Muscle of leg (tissue), 3 donors: ENCODE measurements at regions not wholly inside any gene's neighbourhood (a gene's known extent, or its start where the extent isn't known, plus 50 kb on each side); places are given as distances from the start of the nearest gene placed in this dataset.

Experiments
- DNase-seq: peaks from one replicate; pipeline ENCODE4 v3.0.0; 2013
- H3K27ac ChIP-seq: one replicate; pipeline ENCODE4 v1.5.1; 2013; ENCODE audit warnings: mild to moderate bottlenecking, low read length, control low read depth
- H3K27me3 ChIP-seq: one replicate; pipeline ENCODE4 v1.6.1; 2013; ENCODE audit warnings: low read length; ENCODE audit not compliant: control insufficient read depth, insufficient read depth
- H3K36me3 ChIP-seq: one replicate; pipeline ENCODE4 v1.6.1; 2013; ENCODE audit warnings: low read length; ENCODE audit not compliant: control insufficient read depth, insufficient read depth
- H3K4me1 ChIP-seq: one replicate; pipeline ENCODE4 v1.6.1; 2013; ENCODE audit warnings: low read length; ENCODE audit not compliant: control insufficient read depth, insufficient read depth
- H3K4me3 ChIP-seq: one replicate; pipeline ENCODE4 v1.5.1; 2013; ENCODE audit warnings: low read length, control low read depth
- H3K9me3 ChIP-seq: replicated peaks from 2 replicates; pipeline ENCODE4 v1.6.1; 2013; ENCODE audit warnings: low read depth, low read length; ENCODE audit not compliant: control insufficient read depth
- WGBS: methylation state at CpG from one replicate; pipeline ENCODE4 v1.1.5; 2013; ENCODE audit warnings: missing lambda C conversion rate; ENCODE audit not compliant: insufficient coverage; 5-methylcytosine and 5-hydroxymethylcytosine counted together

- Histone ChIP-seq H3K4me3 (no peak overlapping the region), H3K9me3 (no peaks in the 10 kb centered on the region), H3K36me3 (no peaks in the 10 kb centered on the region), H3K4me1 (no peaks in the 10 kb centered on the region), H3K27ac (no peak overlapping the region), H3K27me3 (no peaks in the 10 kb centered on the region)
- WGBS: no CpG with 5 or more reads among the region's 2 CpGs
- no peak for DNase-seq
These were observed 682.4 kb downstream of the UQCRFS1 start for GRCh38 chr19:28530406-28531035.

- Histone ChIP-seq H3K9me3 (no peaks in the 10 kb centered on the region), H3K4me3 (no peak overlapping the region), H3K36me3 (no peaks in the 10 kb centered on the region), H3K27me3 (no peaks in the 10 kb centered on the region), H3K4me1 (no peaks in the 10 kb centered on the region), H3K27ac (no peak overlapping the region)
- no CpG with 5 or more reads among the region's 2 CpGs for WGBS
- DNase-seq: no peak
These were observed 686.9 kb downstream of the UQCRFS1 start for GRCh38 chr19:28526038-28526437.

GRCh38 chr19:28523619-28524018 lies 689.3 kb downstream of the UQCRFS1 start:
- H3K36me3 ChIP-seq: no peaks in the 10 kb centered on the region
- H3K9me3 ChIP-seq: no peaks in the 10 kb centered on the region
- DNase-seq: no peak
- H3K27ac ChIP-seq: no peak overlapping the region
- H3K27me3 ChIP-seq: no peaks in the 10 kb centered on the region
- WGBS: 40% methylated on average over 1 of the region's 4 CpGs
- H3K4me3 ChIP-seq: no peak overlapping the region
- H3K4me1 ChIP-seq: no peaks in the 10 kb centered on the region

- WGBS: 82% methylated on average over 6 of the region's 8 CpGs
- H3K27ac ChIP-seq: no peak overlapping the region
- H3K4me1 ChIP-seq: no peaks in the 10 kb centered on the region
- H3K27me3 ChIP-seq: no peaks in the 10 kb centered on the region
- H3K4me3 ChIP-seq: no peak overlapping the region
- no peaks in the 10 kb centered on the region for H3K36me3 ChIP-seq
- H3K9me3 ChIP-seq: no peaks in the 10 kb centered on the region
- DNase-seq: no peak
These were observed 690.4 kb downstream of the UQCRFS1 start for GRCh38 chr19:28522545-28522922.

GRCh38 chr19:28521614-28522544 lies 691.1 kb downstream of the UQCRFS1 start:
- Histone ChIP-seq H3K27ac (no peak overlapping the region), H3K27me3 (no peaks in the 10 kb centered on the region), H3K9me3 (no peaks in the 10 kb centered on the region), H3K4me3 (no peak overlapping the region), H3K36me3 (no peaks in the 10 kb centered on the region), H3K4me1 (no peaks in the 10 kb centered on the region)
- DNase-seq: no peak
- WGBS: 95% methylated on average over 3 of the region's 9 CpGs

GRCh38 chr19:28520998-28521568 lies 691.9 kb downstream of the UQCRFS1 start:
- Histone ChIP-seq H3K4me1 (no peaks in the 10 kb centered on the region), H3K27me3 (no peaks in the 10 kb centered on the region), H3K9me3 (no peaks in the 10 kb centered on the region), H3K27ac (no peak overlapping the region), H3K36me3 (no peaks in the 10 kb centered on the region), H3K4me3 (no peak overlapping the region)
- no peak for DNase-seq

- no peaks in the 10 kb centered on the region for H3K9me3 ChIP-seq
- no peaks in the 10 kb centered on the region for H3K27me3 ChIP-seq
- no peak overlapping the region for H3K4me3 ChIP-seq
- H3K36me3 ChIP-seq: no peaks in the 10 kb centered on the region
- no peak overlapping the region for H3K27ac ChIP-seq
- H3K4me1 ChIP-seq: no peaks in the 10 kb centered on the region
- peak; percentile 30 for DNase-seq
- 36% methylated on average over 6 of the region's 15 CpGs for WGBS
These were observed 692.7 kb downstream of the UQCRFS1 start for GRCh38 chr19:28519952-28520861.

GRCh38 chr19:28519218-28519779 lies 693.7 kb downstream of the UQCRFS1 start:
- Histone ChIP-seq H3K4me1 (no peaks in the 10 kb centered on the region), H3K27ac (no peak overlapping the region), H3K4me3 (no peak overlapping the region), H3K9me3 (no peaks in the 10 kb centered on the region), H3K27me3 (no peaks in the 10 kb centered on the region), H3K36me3 (no peaks in the 10 kb centered on the region)
- WGBS: 100% methylated on average over 1 of the region's 8 CpGs
- no peak for DNase-seq

- H3K9me3 ChIP-seq: no peaks in the 10 kb centered on the region
- WGBS: 100% methylated on average over 1 of the region's 2 CpGs
- DNase-seq: no peak
- H3K27ac ChIP-seq: no peak overlapping the region
- H3K36me3 ChIP-seq: no peaks in the 10 kb centered on the region
- no peaks in the 10 kb centered on the region for H3K27me3 ChIP-seq
- H3K4me3 ChIP-seq: no peak overlapping the region
- H3K4me1 ChIP-seq: no peaks in the 10 kb centered on the region
These were observed 696.5 kb downstream of the UQCRFS1 start for GRCh38 chr19:28516415-28516872.
